Keratinocyte (primary cell): ENCODE measurements at regions not wholly inside any gene's neighbourhood (a gene's known extent, or its start where the extent isn't known, plus 50 kb on each side); places are given as distances from the start of the nearest gene placed in this dataset.

Source experiments
- DNase-seq: peaks from one replicate; pipeline ENCODE4 v3.0.0-alpha.2; 2011; ENCODE audit warnings: low read depth, missing footprints, low spot score
- FAIRE-seq: peaks from 2 replicates; lab custom pipeline; 2011; peaks lifted over from hg19 to GRCh38; lab: Jason Lieb, UNC
- H2AFZ ChIP-seq: 2 replicates; pipeline ENCODE4 v1.6.0; 2012; ENCODE audit warnings: low read length, control low read depth, inconsistent platforms; ENCODE audit not compliant: control insufficient read depth
- H3K27ac ChIP-seq: 2 replicates; pipeline ENCODE4 v1.5.1; 2011; ENCODE audit warnings: low read length; ENCODE audit not compliant: control insufficient read depth, insufficient read depth
- H3K27me3 ChIP-seq: 3 replicates; pipeline ENCODE4 v1.6.0; 2011; ENCODE audit warnings: low read length; ENCODE audit not compliant: control insufficient read depth, insufficient read depth; ENCODE audit errors: extremely low read depth
- H3K36me3 ChIP-seq, 2 experiments: 2 replicates in 1 of 2; 3 replicates in 1 of 2; pipeline ENCODE4 v1.5.1; 2011; ENCODE audit warnings: low read length in 2 of 2, mild to moderate bottlenecking in 1 of 2; ENCODE audit not compliant: control insufficient read depth in 2 of 2, insufficient read depth in 2 of 2; ENCODE audit errors: extremely low read depth in 1 of 2
- H3K4me1 ChIP-seq: 3 replicates; pipeline ENCODE4 v1.5.1; 2011; ENCODE audit warnings: low read length; ENCODE audit not compliant: control insufficient read depth, insufficient read depth; ENCODE audit errors: extremely low read depth
- H3K4me2 ChIP-seq: 3 replicates; pipeline ENCODE4 v1.6.0; 2011; ENCODE audit warnings: low read depth, low read length; ENCODE audit not compliant: control insufficient read depth, insufficient read depth; ENCODE audit errors: extremely low read depth
- H3K4me3 ChIP-seq, 3 experiments: fragments of 200-600 bp in 1 of 3; sonication (generic) in 1 of 3; 2 replicates in 2 of 3; 3 replicates in 1 of 3; pipeline ENCODE4 v1.5.1; 2011 to 2016; ENCODE audit warnings: low read length in 3 of 3, mild to moderate bottlenecking in 3 of 3, control low read depth in 2 of 3, inconsistent platforms in 1 of 3, low read depth in 1 of 3, mixed read lengths in 1 of 3, mixed run types in 1 of 3, moderate library complexity in 1 of 3; ENCODE audit not compliant: control insufficient read depth in 2 of 3, insufficient read depth in 2 of 3; ENCODE audit errors: extremely low read depth in 1 of 3
- H3K79me2 ChIP-seq: 2 replicates; pipeline ENCODE4 v1.6.0; 2012; ENCODE audit warnings: low read length; ENCODE audit not compliant: control insufficient read depth, insufficient read depth
- H3K9ac ChIP-seq: 3 replicates; pipeline ENCODE4 v1.6.0; 2011; ENCODE audit warnings: low read length; ENCODE audit not compliant: control insufficient read depth, insufficient read depth; ENCODE audit errors: extremely low read depth
- H3K9me1 ChIP-seq: 3 replicates; pipeline ENCODE4 v1.6.0; 2011; ENCODE audit warnings: low read length; ENCODE audit not compliant: control insufficient read depth, insufficient read depth; ENCODE audit errors: extremely low read depth
- H3K9me3 ChIP-seq: 2 replicates; pipeline ENCODE4 v1.5.1; 2012; ENCODE audit warnings: low read depth, low read length; ENCODE audit not compliant: control insufficient read depth
- H4K20me1 ChIP-seq: 3 replicates; pipeline ENCODE4 v1.6.0; 2011; ENCODE audit warnings: low read length; ENCODE audit not compliant: control insufficient read depth, insufficient read depth; ENCODE audit errors: extremely low read depth
- EZH2 ChIP-seq: IDR thresholded peaks from one replicate; pipeline ENCODE4 v1.6.1; 2012; ENCODE audit warnings: inconsistent platforms, mild to moderate bottlenecking, low read length, moderate library complexity
- dilution Hi-C: fragments of 300-500 bp; cut with MboI; formaldehyde crosslinking; loops from one replicate; pipeline ENCODE4 v1.7.0; 2020; ENCODE audit warnings: low sequenced_read_pairs; ENCODE audit not compliant: extremely low pct_ligation_motif_present
- TF ChIP-seq, protein P1 (sequence below), 3 experiments: IDR thresholded peaks in 1 of 3; conservative IDR thresholded peaks in 1 of 3; optimal IDR thresholded peaks in 1 of 3; 2 replicates in 2 of 3; 3 replicates in 1 of 3; pipeline versions ENCODE3 to v1.5.1; 2011; ENCODE audit warnings: low read length in 3 of 3, mild to moderate bottlenecking in 3 of 3, moderate library complexity in 2 of 3, control low read depth in 1 of 3, inconsistent platforms in 1 of 3; ENCODE audit not compliant: insufficient read depth in 2 of 3; ENCODE audit errors: extremely low read depth in 1 of 3

DNA sequence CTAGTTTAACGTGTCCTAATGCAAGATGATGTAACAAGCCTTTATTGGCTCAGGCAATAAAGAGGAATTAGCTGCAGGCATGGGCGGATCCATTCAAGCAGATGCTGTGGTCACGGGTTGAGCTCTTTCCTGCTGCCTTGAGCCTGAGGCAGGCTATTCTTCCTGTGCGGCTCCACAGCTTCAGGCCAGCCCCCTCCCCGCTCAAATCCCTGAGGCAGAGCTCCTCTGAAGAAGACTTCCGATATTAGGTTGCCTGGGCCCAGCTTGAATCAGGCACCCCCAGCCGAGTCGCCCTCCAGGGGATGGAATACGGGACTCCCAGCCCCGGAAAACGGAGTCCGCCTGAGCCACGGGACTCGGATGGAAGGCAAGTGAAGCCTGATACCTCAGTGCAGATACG lies 95.0 kb upstream of the RUFY1 start:
- no peak for DNase-seq
- Histone ChIP-seq H3K27ac (no peak overlapping the region), H3K9me3 (peaks cover 12% of the 10 kb centered on the region), H3K4me1 (no peaks in the 10 kb centered on the region), H3K4me2 (no peak overlapping the region), H4K20me1 (no peaks in the 10 kb centered on the region), H3K9ac (no peak overlapping the region), H3K36me3 (no peaks in the 10 kb centered on the region), H3K9me1 (no peaks in the 10 kb centered on the region), H3K79me2 (no peaks in the 10 kb centered on the region), H2AFZ (no peak overlapping the region), H3K4me3 (no peak overlapping the region), H3K27me3 (no peaks in the 10 kb centered on the region)
- dilution Hi-C loops, result no loop called here
- no peak for TF ChIP-seq EZH2
- TF ChIP-seq, protein P1, sequence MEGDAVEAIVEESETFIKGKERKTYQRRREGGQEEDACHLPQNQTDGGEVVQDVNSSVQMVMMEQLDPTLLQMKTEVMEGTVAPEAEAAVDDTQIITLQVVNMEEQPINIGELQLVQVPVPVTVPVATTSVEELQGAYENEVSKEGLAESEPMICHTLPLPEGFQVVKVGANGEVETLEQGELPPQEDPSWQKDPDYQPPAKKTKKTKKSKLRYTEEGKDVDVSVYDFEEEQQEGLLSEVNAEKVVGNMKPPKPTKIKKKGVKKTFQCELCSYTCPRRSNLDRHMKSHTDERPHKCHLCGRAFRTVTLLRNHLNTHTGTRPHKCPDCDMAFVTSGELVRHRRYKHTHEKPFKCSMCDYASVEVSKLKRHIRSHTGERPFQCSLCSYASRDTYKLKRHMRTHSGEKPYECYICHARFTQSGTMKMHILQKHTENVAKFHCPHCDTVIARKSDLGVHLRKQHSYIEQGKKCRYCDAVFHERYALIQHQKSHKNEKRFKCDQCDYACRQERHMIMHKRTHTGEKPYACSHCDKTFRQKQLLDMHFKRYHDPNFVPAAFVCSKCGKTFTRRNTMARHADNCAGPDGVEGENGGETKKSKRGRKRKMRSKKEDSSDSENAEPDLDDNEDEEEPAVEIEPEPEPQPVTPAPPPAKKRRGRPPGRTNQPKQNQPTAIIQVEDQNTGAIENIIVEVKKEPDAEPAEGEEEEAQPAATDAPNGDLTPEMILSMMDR (optimal IDR thresholded peaks at IDR 0.05 in 1 of 3, IDR thresholded peaks at IDR 0.05 in 1 of 3, conservative IDR thresholded peaks at IDR 0.05 in 1 of 3; ENCODE audit: extremely low read depth in 1 of 3, insufficient read depth in 2 of 3, low read length in 3 of 3), result no peak
- no peak for FAIRE-seq

DNA sequence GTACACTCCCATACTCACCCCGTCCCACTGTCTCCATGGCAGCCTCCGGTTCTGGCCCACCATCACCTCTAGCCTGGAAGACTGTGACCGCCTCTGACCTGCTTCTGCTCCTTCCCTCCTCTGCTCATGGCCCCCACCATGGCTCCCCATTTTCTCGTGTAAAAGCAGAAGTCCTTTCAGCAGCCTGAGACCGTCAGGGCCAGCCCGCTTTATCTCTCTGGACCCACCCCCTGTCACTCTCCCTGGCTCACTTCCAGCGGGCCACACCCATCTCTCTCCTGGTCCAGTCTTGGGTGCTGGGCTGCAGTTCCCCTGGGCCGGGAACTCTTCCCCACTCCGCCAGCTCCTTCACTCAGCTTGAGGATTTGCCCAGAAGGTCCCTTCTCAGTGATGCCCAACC lies 96.0 kb upstream of the RUFY1 start:
- Histone ChIP-seq H4K20me1 (no peaks in the 10 kb centered on the region), H2AFZ (no peak overlapping the region), H3K4me2 (no peak overlapping the region), H3K27ac (no peak overlapping the region), H3K27me3 (no peaks in the 10 kb centered on the region), H3K4me3 (no peak overlapping the region), H3K36me3 (no peaks in the 10 kb centered on the region), H3K4me1 (no peaks in the 10 kb centered on the region), H3K9me3 (peaks cover 12% of the 10 kb centered on the region), H3K9me1 (no peaks in the 10 kb centered on the region), H3K79me2 (no peaks in the 10 kb centered on the region), H3K9ac (no peak overlapping the region)
- TF ChIP-seq, protein P1 (optimal IDR thresholded peaks at IDR 0.05 in 1 of 3, IDR thresholded peaks at IDR 0.05 in 1 of 3, conservative IDR thresholded peaks at IDR 0.05 in 1 of 3; ENCODE audit: extremely low read depth in 1 of 3, insufficient read depth in 2 of 3, low read length in 3 of 3), result no peak
- TF ChIP-seq EZH2, result no peak
- FAIRE-seq, result no peak
- dilution Hi-C loops, result no loop called here
- no peak for DNase-seq
